ENCODE measurements at regions not wholly inside any gene's neighbourhood (a gene's known extent, or its start where the extent isn't known, plus 50 kb on each side); places are given as distances from the start of the nearest gene placed in this dataset.

DNA sequence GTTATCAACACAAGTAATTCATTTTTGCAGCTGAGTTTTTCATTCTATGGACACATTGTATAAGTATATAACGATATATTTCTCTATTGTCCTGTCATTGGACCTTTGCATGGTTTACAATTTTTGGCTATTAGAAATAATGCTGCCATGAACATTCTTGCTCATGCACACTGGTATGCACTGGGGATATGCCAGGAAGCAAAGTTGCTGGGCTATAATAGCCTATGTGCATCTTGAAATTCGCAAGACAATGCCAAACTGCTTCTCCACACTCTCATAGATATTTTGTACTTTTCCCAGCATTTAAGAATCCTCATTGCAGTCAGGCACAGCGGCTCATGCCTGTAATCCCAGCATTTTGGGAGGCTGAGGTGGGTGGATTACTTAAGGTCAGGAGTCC is 852.6 kb upstream of the ID2 start:
- no peak for DNase-seq (ENCODE audit: low spot score)
- H3K4me1 ChIP-seq (ENCODE audit: control insufficient read depth in 1 of 2, low read depth in 2 of 2), result peaks cover 0 to 6% of the 10 kb centered on the region in 2 donors
- no peak for ATAC-seq (ENCODE audit: insufficient number of reproducible peaks, low FRiP score, low read depth)
- H3K36me3 ChIP-seq, result no peaks in the 10 kb centered on the region
- no peak overlapping the region for H3K27ac ChIP-seq
- no peaks in the 10 kb centered on the region for H3K27me3 ChIP-seq (replicated peaks; ENCODE audit: insufficient read depth)
- TF ChIP-seq, protein P1, sequence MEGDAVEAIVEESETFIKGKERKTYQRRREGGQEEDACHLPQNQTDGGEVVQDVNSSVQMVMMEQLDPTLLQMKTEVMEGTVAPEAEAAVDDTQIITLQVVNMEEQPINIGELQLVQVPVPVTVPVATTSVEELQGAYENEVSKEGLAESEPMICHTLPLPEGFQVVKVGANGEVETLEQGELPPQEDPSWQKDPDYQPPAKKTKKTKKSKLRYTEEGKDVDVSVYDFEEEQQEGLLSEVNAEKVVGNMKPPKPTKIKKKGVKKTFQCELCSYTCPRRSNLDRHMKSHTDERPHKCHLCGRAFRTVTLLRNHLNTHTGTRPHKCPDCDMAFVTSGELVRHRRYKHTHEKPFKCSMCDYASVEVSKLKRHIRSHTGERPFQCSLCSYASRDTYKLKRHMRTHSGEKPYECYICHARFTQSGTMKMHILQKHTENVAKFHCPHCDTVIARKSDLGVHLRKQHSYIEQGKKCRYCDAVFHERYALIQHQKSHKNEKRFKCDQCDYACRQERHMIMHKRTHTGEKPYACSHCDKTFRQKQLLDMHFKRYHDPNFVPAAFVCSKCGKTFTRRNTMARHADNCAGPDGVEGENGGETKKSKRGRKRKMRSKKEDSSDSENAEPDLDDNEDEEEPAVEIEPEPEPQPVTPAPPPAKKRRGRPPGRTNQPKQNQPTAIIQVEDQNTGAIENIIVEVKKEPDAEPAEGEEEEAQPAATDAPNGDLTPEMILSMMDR (IDR thresholded peaks at IDR 0.05), result no peak
- H3K9me3 ChIP-seq, result no peaks in the 10 kb centered on the region
- no peak overlapping the region for H3K4me3 ChIP-seq

DNA sequence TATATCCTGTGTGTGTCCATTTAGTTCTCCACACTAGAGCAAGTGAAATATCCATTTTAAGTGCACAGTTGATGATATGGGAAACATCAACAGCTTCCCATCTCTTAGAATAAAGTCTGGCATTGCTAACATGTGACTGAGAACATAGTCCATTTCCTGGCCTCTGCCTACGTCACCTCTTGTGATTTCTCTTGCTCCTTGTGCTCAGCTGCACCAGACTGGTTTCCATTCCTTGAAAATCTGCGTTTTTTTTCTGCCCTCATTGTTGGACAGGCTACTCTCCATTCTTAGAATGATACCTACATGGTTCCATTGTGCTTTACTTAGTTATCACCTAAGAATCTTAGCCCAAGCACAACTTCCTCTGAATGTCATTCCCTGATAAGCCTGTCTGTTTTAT is 851.2 kb upstream of the ID2 start:
- ATAC-seq (ENCODE audit: insufficient number of reproducible peaks, low FRiP score, low read depth) (no peak), DNase-seq (ENCODE audit: low spot score) (no peak)
- no peaks in the 10 kb centered on the region for H3K9me3 ChIP-seq
- H3K4me1 ChIP-seq (ENCODE audit: control insufficient read depth in 1 of 2, low read depth in 2 of 2), result peaks cover 0 to 5% of the 10 kb centered on the region in 2 donors
- TF ChIP-seq, protein P1 (IDR thresholded peaks at IDR 0.05), result no peak
- H3K27me3 ChIP-seq (replicated peaks; ENCODE audit: insufficient read depth), result no peaks in the 10 kb centered on the region
- no peaks in the 10 kb centered on the region for H3K36me3 ChIP-seq
- no peak overlapping the region for H3K4me3 ChIP-seq
- no peak overlapping the region for H3K27ac ChIP-seq

- Histone ChIP-seq H3K4me3 (no peak overlapping the region), H3K9me3 (no peaks in the 10 kb centered on the region), H3K36me3 (no peaks in the 10 kb centered on the region), H3K4me1 (ENCODE audit: control insufficient read depth in 1 of 2, low read depth in 2 of 2) (no peaks in the 10 kb centered on the region), H3K27ac (no peak overlapping the region), H3K27me3 (replicated peaks; ENCODE audit: insufficient read depth) (no peaks in the 10 kb centered on the region)
- TF ChIP-seq, protein P1 (IDR thresholded peaks at IDR 0.05), result no peak
- DNase-seq (ENCODE audit: low spot score), result no peak
- ATAC-seq (ENCODE audit: insufficient number of reproducible peaks, low FRiP score, low read depth), result no peak
These were observed 846.7 kb upstream of the ID2 start for GRCh38 chr2:7835151-7835550.

- DNase-seq (ENCODE audit: low spot score) (no peak), ATAC-seq (ENCODE audit: insufficient number of reproducible peaks, low FRiP score, low read depth) (no peak)
- Histone ChIP-seq H3K4me1 (ENCODE audit: control insufficient read depth in 1 of 2, low read depth in 2 of 2) (no peaks in the 10 kb centered on the region), H3K4me3 (no peak overlapping the region), H3K27me3 (replicated peaks; ENCODE audit: insufficient read depth) (no peaks in the 10 kb centered on the region), H3K36me3 (no peaks in the 10 kb centered on the region), H3K27ac (no peak overlapping the region), H3K9me3 (no peaks in the 10 kb centered on the region)
- TF ChIP-seq, protein P1 (IDR thresholded peaks at IDR 0.05), result no peak
These were observed 845.9 kb upstream of the ID2 start for GRCh38 chr2:7835693-7836680.

DNA sequence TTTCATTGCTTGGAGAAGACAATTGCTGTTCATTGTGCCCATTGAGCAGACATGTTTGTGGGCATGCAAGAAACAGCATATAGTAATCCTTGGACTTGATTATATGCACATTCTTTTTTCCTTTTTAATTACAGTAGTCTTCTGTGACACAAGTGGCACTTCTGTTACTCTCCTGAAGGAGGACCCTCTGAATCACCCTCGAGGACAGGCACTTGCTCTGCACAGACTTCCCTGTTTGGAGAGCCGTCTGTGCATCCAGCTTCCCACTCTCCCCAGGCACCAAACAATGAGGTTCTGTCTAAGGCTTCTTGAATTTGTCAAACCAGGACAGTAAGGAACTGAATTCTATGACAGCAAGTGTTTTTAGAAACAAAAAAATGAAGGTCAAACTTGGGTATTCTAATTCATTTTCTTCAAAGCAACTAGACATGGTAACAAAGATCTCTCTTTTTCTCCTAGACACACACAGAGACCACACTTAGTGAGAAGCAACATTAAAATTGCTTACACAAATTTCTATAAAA is 844.6 kb upstream of the ID2 start:
- Histone ChIP-seq H3K9me3 (no peaks in the 10 kb centered on the region), H3K4me3 (no peak overlapping the region), H3K36me3 (no peaks in the 10 kb centered on the region), H3K4me1 (ENCODE audit: control insufficient read depth in 1 of 2, low read depth in 2 of 2) (no peaks in the 10 kb centered on the region), H3K27me3 (replicated peaks; ENCODE audit: insufficient read depth) (no peaks in the 10 kb centered on the region), H3K27ac (no peak overlapping the region)
- ATAC-seq (ENCODE audit: insufficient number of reproducible peaks, low FRiP score, low read depth) (no peak), DNase-seq (ENCODE audit: low spot score) (no peak)
- TF ChIP-seq, protein P1 (IDR thresholded peaks at IDR 0.05), result no peak

All from thoracic aorta (tissue), 2 donors.